ENCODE measurements at regions not wholly inside any gene's neighbourhood (a gene's known extent, or its start where the extent isn't known, plus 50 kb on each side); places are given as distances from the start of the nearest gene placed in this dataset.

DNA sequence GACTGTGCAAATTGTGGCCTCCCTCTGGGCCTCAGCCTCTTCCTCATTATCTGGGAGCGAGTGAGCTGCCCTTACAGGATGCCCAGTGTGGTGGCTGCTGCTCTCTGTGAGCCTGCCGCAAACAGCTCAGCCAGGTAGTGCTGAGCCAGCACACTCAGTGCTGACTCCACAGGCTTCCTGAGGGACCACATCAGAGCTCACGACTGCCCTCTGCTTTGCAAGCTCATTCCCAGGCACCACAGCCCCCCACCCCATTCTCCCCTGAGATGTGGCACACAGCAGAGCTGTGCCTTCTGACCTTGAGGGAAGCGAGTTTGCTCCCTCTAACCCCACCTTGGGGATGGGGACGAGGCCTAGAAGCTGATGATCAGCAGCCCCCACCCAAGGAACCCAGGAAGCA, 230.5 kb upstream of the PPP2R2D start:
- H3K27me3 ChIP-seq (ENCODE audit: control insufficient read depth in 2 of 2, insufficient read depth in 2 of 2, low read length in 2 of 2), result no peaks in the 10 kb centered on the region
- H3K4me2 ChIP-seq (ENCODE audit: insufficient read depth, low read length), result no peak overlapping the region
- no peaks in the 10 kb centered on the region for H3K9me1 ChIP-seq (replicated peaks; ENCODE audit: control insufficient read depth, extremely low read depth, insufficient read depth, low read length)
- intact Hi-C loops (cut with micrococcal nuclease), result no loop called here
- TF ChIP-seq POLR2A (IDR thresholded peaks at IDR 0.05; ENCODE audit: low read depth, low read length) (no peak), POLR2AphosphoS5 (IDR thresholded peaks at IDR 0.05; ENCODE audit: insufficient read depth, low read depth, low read length) (no peak), FOS (IDR thresholded peaks at IDR 0.05; ENCODE audit: borderline replicate concordance, insufficient read depth, low read length) (no peak), EZH2 (IDR thresholded peaks at IDR 0.05; ENCODE audit: borderline replicate concordance, low read depth, low read length, severe bottlenecking) (no peak), JUN (IDR thresholded peaks at IDR 0.05; ENCODE audit: borderline replicate concordance, insufficient read depth, insufficient read length, low read depth) (no peak), GATA2 (IDR thresholded peaks at IDR 0.05; ENCODE audit: insufficient read depth, insufficient read length, low read depth, low read length) (no peak), MYC (IDR thresholded peaks at IDR 0.05; ENCODE audit: low read depth, low read length) (no peak)
- TF ChIP-seq, protein P1, sequence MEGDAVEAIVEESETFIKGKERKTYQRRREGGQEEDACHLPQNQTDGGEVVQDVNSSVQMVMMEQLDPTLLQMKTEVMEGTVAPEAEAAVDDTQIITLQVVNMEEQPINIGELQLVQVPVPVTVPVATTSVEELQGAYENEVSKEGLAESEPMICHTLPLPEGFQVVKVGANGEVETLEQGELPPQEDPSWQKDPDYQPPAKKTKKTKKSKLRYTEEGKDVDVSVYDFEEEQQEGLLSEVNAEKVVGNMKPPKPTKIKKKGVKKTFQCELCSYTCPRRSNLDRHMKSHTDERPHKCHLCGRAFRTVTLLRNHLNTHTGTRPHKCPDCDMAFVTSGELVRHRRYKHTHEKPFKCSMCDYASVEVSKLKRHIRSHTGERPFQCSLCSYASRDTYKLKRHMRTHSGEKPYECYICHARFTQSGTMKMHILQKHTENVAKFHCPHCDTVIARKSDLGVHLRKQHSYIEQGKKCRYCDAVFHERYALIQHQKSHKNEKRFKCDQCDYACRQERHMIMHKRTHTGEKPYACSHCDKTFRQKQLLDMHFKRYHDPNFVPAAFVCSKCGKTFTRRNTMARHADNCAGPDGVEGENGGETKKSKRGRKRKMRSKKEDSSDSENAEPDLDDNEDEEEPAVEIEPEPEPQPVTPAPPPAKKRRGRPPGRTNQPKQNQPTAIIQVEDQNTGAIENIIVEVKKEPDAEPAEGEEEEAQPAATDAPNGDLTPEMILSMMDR (IDR thresholded peaks at IDR 0.05; ENCODE audit: extremely low read depth in 1 of 2, insufficient read depth in 1 of 2, low read depth in 1 of 2, low read length in 2 of 2), result no peak
- TF ChIP-seq, protein P2, sequence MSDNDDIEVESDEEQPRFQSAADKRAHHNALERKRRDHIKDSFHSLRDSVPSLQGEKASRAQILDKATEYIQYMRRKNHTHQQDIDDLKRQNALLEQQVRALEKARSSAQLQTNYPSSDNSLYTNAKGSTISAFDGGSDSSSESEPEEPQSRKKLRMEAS (IDR thresholded peaks at IDR 0.05; ENCODE audit: insufficient read depth, insufficient read length), result no peak
- H3K4me1 ChIP-seq (ENCODE audit: control insufficient read depth, extremely low read depth, insufficient read depth, low read length), result no peaks in the 10 kb centered on the region
- H3K9me3 ChIP-seq (replicated peaks; ENCODE audit: control insufficient read depth, insufficient read depth, low read length), result no peaks in the 10 kb centered on the region
- H3K79me2 ChIP-seq (ENCODE audit: control insufficient read depth, insufficient read depth, low read length), result no peaks in the 10 kb centered on the region
- ChIA-PET CTCF (no interaction called here), POLR2A (no interaction called here)
- H3K4me3 ChIP-seq (replicated peaks in 1 of 3; ENCODE audit: insufficient read depth in 1 of 3, low read depth in 1 of 3, low read length in 3 of 3), result no peak overlapping the region
- no peak overlapping the region for H3K27ac ChIP-seq (ENCODE audit: insufficient read depth, low read depth, low read length)
- DNase-seq (ENCODE audit: low read depth, low spot score), result no peak
- no peak overlapping the region for H3K9ac ChIP-seq (replicated peaks; ENCODE audit: extremely low read depth, insufficient read depth, low read length)
- H4K20me1 ChIP-seq (replicated peaks; ENCODE audit: control insufficient read depth, extremely low read depth, insufficient read depth, low read length), result no peaks in the 10 kb centered on the region
- no TSS peak for BruUV-seq (replicated peaks)
- no peak for FAIRE-seq
- H3K36me3 ChIP-seq (ENCODE audit: control insufficient read depth in 2 of 2, extremely low read depth in 1 of 2, insufficient read depth in 2 of 2, low read length in 2 of 2), result no peaks in the 10 kb centered on the region
- dilution Hi-C loops (cut with MboI; ENCODE audit: extremely low pct_ligation_motif_present, low sequenced_read_pairs), result no loop called here
- no peak overlapping the region for H2AFZ ChIP-seq (ENCODE audit: low read depth, low read length)
